IMR-90 (cell line): ENCODE measurements at regions not wholly inside any gene's neighbourhood (a gene's known extent, or its start where the extent isn't known, plus 50 kb on each side); places are given as distances from the start of the nearest gene placed in this dataset.

Experiments used
- ATAC-seq: fragments of 200-7000 bp; cut with Tn5 transposase; 2 replicates; pipeline ENCODE4 v1.9.1; 2020; ENCODE audit warnings: low read depth, mild to moderate bottlenecking, moderate library complexity
- BruUV-seq: library from RNA; stranded (reverse); fragments of 400-500 nt; replicated peaks from 2 replicates; lab custom pipeline; 2021; lab: Mats Ljungman, UMichigan
- CTCF ChIA-PET: fragments of 300-600 bp; formaldehyde crosslinking; extraction: SDS; loops from one replicate; lab custom pipeline; 2021; ENCODE audit warnings: antibody characterized with exemption; lab: Yijun Ruan, JAX
- POLR2A ChIA-PET: fragments of 300-600 bp; sonication (Branson Sonifier 250); formaldehyde crosslinking; loops from one replicate; lab custom pipeline; 2022; ENCODE audit warnings: antibody characterized with exemption; ENCODE audit not compliant: unreplicated experiment; lab: Charles Lee
- DNase-seq: peaks from one replicate; pipeline ENCODE4 v3.0.0; 2013
- H2AFZ ChIP-seq: replicated peaks from 2 replicates; pipeline ENCODE3; 2013; ENCODE audit warnings: low read length, mild to moderate bottlenecking; ENCODE audit not compliant: poor library complexity
- H2AK5ac ChIP-seq: 2 replicates; pipeline ENCODE4 v1.6.1; 2013; ENCODE audit warnings: low read depth, low read length, inconsistent platforms
- H2AK9ac ChIP-seq: replicated peaks from 2 replicates; pipeline ENCODE3; 2013; ENCODE audit warnings: mild to moderate bottlenecking, low read depth, low read length, moderate library complexity; ENCODE audit not compliant: poor library complexity
- H2BK120ac ChIP-seq: 2 replicates; pipeline ENCODE4 v1.6.1; 2013; ENCODE audit warnings: low read depth, low read length, inconsistent platforms
- H2BK15ac ChIP-seq: 3 replicates; pipeline ENCODE4 v1.6.1; 2013; ENCODE audit warnings: low read depth, low read length, inconsistent platforms
- H2BK20ac ChIP-seq: 2 replicates; pipeline ENCODE4 v1.6.1; 2013; ENCODE audit warnings: low read depth, mild to moderate bottlenecking, inconsistent platforms, low read length, moderate library complexity
- H2BK5ac ChIP-seq: 2 replicates; pipeline ENCODE4 v1.6.1; 2013; ENCODE audit warnings: mild to moderate bottlenecking, low read depth, low read length, inconsistent platforms; ENCODE audit not compliant: poor library complexity, severe bottlenecking
- H3K14ac ChIP-seq: replicated peaks from 2 replicates; pipeline ENCODE4 v1.6.1; 2013; ENCODE audit warnings: low read depth, low read length, inconsistent platforms
- H3K18ac ChIP-seq: 2 replicates; pipeline ENCODE4 v1.6.1; 2013; ENCODE audit warnings: low read depth, low read length, control low read depth
- H3K23ac ChIP-seq: 2 replicates; pipeline ENCODE4 v1.6.1; 2013; ENCODE audit warnings: low read depth, low read length, inconsistent platforms
- H3K27ac ChIP-seq: 2 replicates; pipeline ENCODE4 v1.5.1; 2013; ENCODE audit warnings: mild to moderate bottlenecking, control low read depth, low read length; ENCODE audit not compliant: insufficient read depth
- H3K27me3 ChIP-seq: 2 replicates; pipeline ENCODE4 v1.6.1; 2013; ENCODE audit warnings: low read length; ENCODE audit not compliant: control insufficient read depth, insufficient read depth
- H3K36me3 ChIP-seq: 2 replicates; pipeline ENCODE4 v1.6.1; 2013; ENCODE audit warnings: low read length, mixed read lengths; ENCODE audit not compliant: control insufficient read depth, insufficient read depth
- H3K4ac ChIP-seq: 2 replicates; pipeline ENCODE4 v1.6.1; 2013; ENCODE audit warnings: low read depth, low read length, inconsistent platforms
- H3K4me1 ChIP-seq: 2 replicates; pipeline ENCODE4 v1.6.1; 2013; ENCODE audit warnings: low read length, mixed read lengths; ENCODE audit not compliant: control insufficient read depth, insufficient read depth
- H3K4me2 ChIP-seq: 2 replicates; pipeline ENCODE4 v1.6.1; 2013; ENCODE audit warnings: low read depth, mild to moderate bottlenecking, control low read depth, low read length, moderate library complexity
- H3K4me3 ChIP-seq: 2 replicates; pipeline ENCODE4 v1.5.1; 2013; ENCODE audit warnings: low read depth, mild to moderate bottlenecking, control low read depth, low read length, moderate library complexity; ENCODE audit not compliant: insufficient read depth
- H3K56ac ChIP-seq: 2 replicates; pipeline ENCODE4 v1.6.1; 2013; ENCODE audit warnings: low read length, inconsistent platforms; ENCODE audit not compliant: insufficient read depth; ENCODE audit errors: extremely low read depth
- H3K79me1 ChIP-seq, 2 experiments: 2 replicates each; pipeline ENCODE4 v1.6.1; 2013; ENCODE audit warnings: low read length in 2 of 2, inconsistent platforms in 1 of 2, low read depth in 1 of 2
- H3K9ac ChIP-seq: 2 replicates; pipeline ENCODE4 v1.6.1; 2013; ENCODE audit warnings: low read depth, low read length, control low read depth
- H3K9me1 ChIP-seq: 2 replicates; pipeline ENCODE4 v1.6.1; 2013; ENCODE audit warnings: low read length, inconsistent platforms; ENCODE audit not compliant: insufficient read depth
- H3K9me3 ChIP-seq: 2 replicates; pipeline ENCODE4 v1.6.1; 2013; ENCODE audit warnings: low read length; ENCODE audit not compliant: control insufficient read depth, insufficient read depth
- H4K20me1 ChIP-seq: 2 replicates; pipeline ENCODE4 v1.6.1; 2013; ENCODE audit warnings: low read length, inconsistent platforms; ENCODE audit not compliant: insufficient read depth
- H4K5ac ChIP-seq: 2 replicates; pipeline ENCODE4 v1.6.1; 2013; ENCODE audit warnings: mild to moderate bottlenecking, low read depth, low read length, control low read depth
- H4K8ac ChIP-seq, 2 experiments: 2 replicates each; pipeline ENCODE4 v1.6.1; 2013; ENCODE audit warnings: low read depth in 2 of 2, low read length in 2 of 2, control low read depth in 1 of 2, inconsistent platforms in 1 of 2
- H4K91ac ChIP-seq: 2 replicates; pipeline ENCODE4 v1.6.1; 2013; ENCODE audit warnings: low read depth, low read length, inconsistent platforms; ENCODE audit not compliant: insufficient read depth
- CEBPB ChIP-seq: IDR thresholded peaks from 2 replicates; pipeline ENCODE4 v1.6.1; 2012; ENCODE audit warnings: low read depth, low read length, improper control_type of control experiment
- CHD1 ChIP-seq: IDR thresholded peaks from 2 replicates; pipeline ENCODE4 v1.6.1; 2012; ENCODE audit warnings: low read depth, low read length, improper control_type of control experiment
- FOS ChIP-seq: fragments of 150-350 bp; IDR thresholded peaks from 2 replicates; pipeline ENCODE4 v1.6.1; 2016; ENCODE audit warnings: low read depth, low read length
- MAFK ChIP-seq: IDR thresholded peaks from 2 replicates; pipeline ENCODE4 v1.6.1; 2012; ENCODE audit warnings: low read depth, low read length, improper control_type of control experiment
- MAZ ChIP-seq: IDR thresholded peaks from 2 replicates; pipeline ENCODE4 v1.6.1; 2012; ENCODE audit warnings: low read depth, mild to moderate bottlenecking, low read length, improper control_type of control experiment, moderate library complexity, borderline replicate concordance
- POLR2A ChIP-seq: IDR thresholded peaks from 2 replicates; pipeline ENCODE4 v1.6.1; 2012; ENCODE audit warnings: mild to moderate bottlenecking, low read depth, low read length
- RAD21 ChIP-seq: IDR thresholded peaks from 2 replicates; pipeline ENCODE4 v1.6.1; 2012; ENCODE audit warnings: low read length, improper control_type of control experiment
- SMC3 ChIP-seq: fragments of 150-350 bp; IDR thresholded peaks from 2 replicates; pipeline ENCODE4 v1.6.1; 2016; ENCODE audit warnings: low read depth, mild to moderate bottlenecking, antibody characterized with exemption, low read length, moderate library complexity
- dilution Hi-C: fragments of 300-500 bp; cut with HindIII; formaldehyde crosslinking; loops from one replicate; pipeline ENCODE4 v1.14.3; 2018; ENCODE audit warnings: low sequenced_read_pairs; ENCODE audit not compliant: unreplicated experiment
- in situ Hi-C: fragments of 300-500 bp; cut with MboI; formaldehyde crosslinking; loops from 3 replicates; pipeline ENCODE4 v1.14.3; 2019; ENCODE audit warnings: low sequenced_read_pairs, inconsistent platforms, mixed read lengths
- intact Hi-C: fragments of 100-400 bp; cut with micrococcal nuclease; formaldehyde crosslinking; loops from 2 replicates; pipeline ENCODE4 v1.10.0; 2022
- TF ChIP-seq, protein P1 (sequence below): fragments of 150-350 bp; IDR thresholded peaks from 2 replicates; pipeline ENCODE4 v1.6.1; 2017; ENCODE audit warnings: mild to moderate bottlenecking, antibody characterized with exemption, low read length, low read depth
- TF ChIP-seq, protein P2 (sequence below): fragments of 150-350 bp; IDR thresholded peaks from 2 replicates; pipeline ENCODE4 v1.6.1; 2016; ENCODE audit warnings: low read depth, mild to moderate bottlenecking, low read length, moderate library complexity, borderline replicate concordance

GRCh38 chr12:92550661-92551060, 152.1 kb upstream of the PLEKHG7 start:
- no peaks in the 10 kb centered on the region for H3K79me1 ChIP-seq
- H2AK5ac ChIP-seq: no peak overlapping the region
- H3K18ac ChIP-seq: no peak overlapping the region
- intact Hi-C loops (no loop called here), dilution Hi-C loops (no loop called here), in situ Hi-C loops (no loop called here)
- H3K9ac ChIP-seq: no peak overlapping the region
- no peak overlapping the region for H4K91ac ChIP-seq
- H4K20me1 ChIP-seq: no peaks in the 10 kb centered on the region
- H3K4me2 ChIP-seq: no peak overlapping the region
- no peak overlapping the region for H2BK20ac ChIP-seq
- no peak overlapping the region for H4K8ac ChIP-seq
- ATAC-seq (no peak), DNase-seq (no peak)
- no peak overlapping the region for H3K14ac ChIP-seq
- H3K9me3 ChIP-seq: no peaks in the 10 kb centered on the region
- H2BK120ac ChIP-seq: no peak overlapping the region
- peaks cover 3% of the 10 kb centered on the region for H3K4me1 ChIP-seq
- no peaks in the 10 kb centered on the region for H3K27me3 ChIP-seq
- no TSS peak for BruUV-seq
- H2BK5ac ChIP-seq: no peak overlapping the region
- TF ChIP-seq POLR2A (no peak), CHD1 (no peak), CEBPB (no peak), SMC3 (no peak), RAD21 (no peak), FOS (no peak), MAZ (no peak), MAFK (no peak)
- TF ChIP-seq, protein P1, sequence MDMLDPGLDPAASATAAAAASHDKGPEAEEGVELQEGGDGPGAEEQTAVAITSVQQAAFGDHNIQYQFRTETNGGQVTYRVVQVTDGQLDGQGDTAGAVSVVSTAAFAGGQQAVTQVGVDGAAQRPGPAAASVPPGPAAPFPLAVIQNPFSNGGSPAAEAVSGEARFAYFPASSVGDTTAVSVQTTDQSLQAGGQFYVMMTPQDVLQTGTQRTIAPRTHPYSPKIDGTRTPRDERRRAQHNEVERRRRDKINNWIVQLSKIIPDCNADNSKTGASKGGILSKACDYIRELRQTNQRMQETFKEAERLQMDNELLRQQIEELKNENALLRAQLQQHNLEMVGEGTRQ: no peak
- TF ChIP-seq, protein P2, sequence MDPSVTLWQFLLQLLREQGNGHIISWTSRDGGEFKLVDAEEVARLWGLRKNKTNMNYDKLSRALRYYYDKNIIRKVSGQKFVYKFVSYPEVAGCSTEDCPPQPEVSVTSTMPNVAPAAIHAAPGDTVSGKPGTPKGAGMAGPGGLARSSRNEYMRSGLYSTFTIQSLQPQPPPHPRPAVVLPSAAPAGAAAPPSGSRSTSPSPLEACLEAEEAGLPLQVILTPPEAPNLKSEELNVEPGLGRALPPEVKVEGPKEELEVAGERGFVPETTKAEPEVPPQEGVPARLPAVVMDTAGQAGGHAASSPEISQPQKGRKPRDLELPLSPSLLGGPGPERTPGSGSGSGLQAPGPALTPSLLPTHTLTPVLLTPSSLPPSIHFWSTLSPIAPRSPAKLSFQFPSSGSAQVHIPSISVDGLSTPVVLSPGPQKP: no peak
- H3K27ac ChIP-seq: no peak overlapping the region
- no peak overlapping the region for H4K5ac ChIP-seq
- ChIA-PET POLR2A (no interaction called here), CTCF (no interaction called here)
- no peaks in the 10 kb centered on the region for H3K36me3 ChIP-seq
- H3K23ac ChIP-seq: no peak overlapping the region
- H3K56ac ChIP-seq: no peak overlapping the region
- H2AK9ac ChIP-seq: no peak overlapping the region
- H2BK15ac ChIP-seq: no peak overlapping the region
- H3K9me1 ChIP-seq: peaks cover 4% of the 10 kb centered on the region; the same call in 1 of the 2 replicates
- H3K4ac ChIP-seq: no peak overlapping the region
- H3K4me3 ChIP-seq: no peak overlapping the region
- no peak overlapping the region for H2AFZ ChIP-seq
